MM.1S (cell line): ENCODE measurements at regions not wholly inside any gene's neighbourhood (a gene's known extent, or its start where the extent isn't known, plus 50 kb on each side); places are given as distances from the start of the nearest gene placed in this dataset.

Experiments used
- CTCF ChIP-seq: fragments of 300-600 bp; sonication (generic); IDR thresholded peaks from 2 replicates; pipeline ENCODE4 v1.5.1; 2016; ENCODE audit warnings: antibody characterized with exemption, low read length, mixed read lengths
- EZH2 ChIP-seq: fragments of 300-600 bp; sonication (generic); optimal IDR thresholded peaks from 2 replicates; pipeline ENCODE3; 2017; ENCODE audit warnings: low read depth, mild to moderate bottlenecking, antibody characterized with exemption, low read length, mixed read lengths
- EZH2phosphoT487 ChIP-seq: fragments of 300-600 bp; sonication (generic); IDR thresholded peaks from 2 replicates; pipeline ENCODE4 v1.6.1; 2018; ENCODE audit warnings: antibody characterized with exemption, low read length

- no peak for TF ChIP-seq CTCF
- TF ChIP-seq EZH2: no peak
- TF ChIP-seq EZH2phosphoT487: no peak
Measured at GRCh38 chr10:9654261-9654660, 1363.4 kb upstream of the CELF2 start.
